22Rv1 (cell line): ENCODE measurements at regions not wholly inside any gene's neighbourhood (a gene's known extent, or its start where the extent isn't known, plus 50 kb on each side); places are given as distances from the start of the nearest gene placed in this dataset.

Source experiments
- CTCF ChIP-seq: fragments of 450-650 bp; IDR thresholded peaks from 2 replicates; pipeline ENCODE4 v1.5.1; 2017; ENCODE audit warnings: mild to moderate bottlenecking
- ZFX ChIP-seq: fragments of 450-650 bp; IDR thresholded peaks from 2 replicates; pipeline ENCODE4 v1.6.1; 2017; ENCODE audit warnings: antibody characterized with exemption, borderline replicate concordance

GRCh38 chr17:21537302-21537701 is 155.0 kb upstream of the KCNJ18 start:
- TF ChIP-seq CTCF (no peak), ZFX (no peak)
